Pancreas (tissue), 10 donors: ENCODE measurements at regions not wholly inside any gene's neighbourhood (a gene's known extent, or its start where the extent isn't known, plus 50 kb on each side); places are given as distances from the start of the nearest gene placed in this dataset.
"Not testable (repeated sequence)": the region's sequence is repeated elsewhere in the genome, so short reads cannot be mapped to it uniquely, and the experiment has no call there.

ENCODE experiments used
- ATAC-seq, 4 donors: fragments of 200-7000 bp; cut with Tn5 transposase; one replicate each; pipeline versions ENCODE4 v1.8.0 to v1.9.1; 2020; ENCODE audit warnings: mild to moderate bottlenecking in 4 of 4, moderate library complexity in 4 of 4
- DNase-seq, 6 donors: peaks; one replicate each; pipeline ENCODE4 v3.0.0-alpha.2; 2020
- FAIRE-seq: peaks from 2 replicates; lab custom pipeline; 2012; peaks lifted over from hg19 to GRCh38; lab: Jason Lieb, UNC
- H3K27ac ChIP-seq, 4 donors: fragments of 200-600 bp; sonication (generic); 1 replicate in 3 of 4; 2 replicates in 1 of 4; pipeline versions ENCODE4 v1.5.0 to v1.8.0; 2020
- H3K27me3 ChIP-seq, 4 donors: fragments of 200-600 bp; one replicate each; pipeline ENCODE4 v1.8.0; 2021
- H3K36me3 ChIP-seq, 3 donors: fragments of 200-600 bp; sonication (generic) in 1 of 3; one replicate each; pipeline versions ENCODE4 v1.5.0 to v1.8.0; 2020 to 2021
- H3K4me1 ChIP-seq, 3 donors: fragments of 200-600 bp; one replicate each; pipeline ENCODE4 v1.8.0; 2021
- H3K4me3 ChIP-seq, 4 donors: fragments of 200-600 bp; sonication (generic) in 2 of 4; one replicate each; pipeline versions ENCODE4 v1.5.0 to v1.8.0; 2020 to 2021
- H3K9me3 ChIP-seq, 4 donors: fragments of 200-600 bp; one replicate each; pipeline ENCODE4 v1.8.0; 2021
- CTCF ChIP-seq, 4 donors: fragments of 200-600 bp; sonication (generic) in 3 of 4; IDR thresholded peaks; one replicate each; pipeline versions ENCODE4 v1.5.0 to v1.8.0; 2021; ENCODE audit warnings: antibody characterized with exemption in 4 of 4
- WGBS, 2 donors: extraction: QIAGEN DNeasy Blood & Tissue Kit; methylation state at CpG; one replicate each; pipeline ENCODE4 v1.1.7; 2013; 5-methylcytosine and 5-hydroxymethylcytosine counted together
- intact Hi-C, 3 donors: fragments of 100-400 bp; cut with DNase I; formaldehyde crosslinking; loops; one replicate each; pipeline versions ENCODE4 v1.11.1 to v1.14.2; 2022
- donor health status: healthy with polysubstance abuse.
- donor health status: DM: no; HTN: no; CAD: no; lungs with moderate emphysema.
- donor health status: DM: no; HTN: no; CAD: no.
- donor health status: control.
- donor health status: control.
- donor health status: Bipolar disorder and iron deficiency.
- donor health status: DM: yes; HTN: yes; CAD: no.
- donor health status: DM: no; HTN: no; CAD: no.
- donor health status: DM: no; HTN: no; CAD: no.
- donor health status: DM: yes; HTN: yes; CAD: no.

- WGBS, 2 donors: 67 to 72% methylated on average over 7 of the region's 7 CpGs
- H3K27me3 ChIP-seq: no peaks in the 10 kb centered on the region
- no peak for DNase-seq
Observed at GRCh38 chr10:3568392-3568791, 216.6 kb downstream of the KLF6 start.

GRCh38 chr10:3567291-3567963 is 217.6 kb downstream of the KLF6 start:
- Histone ChIP-seq H3K27ac (no peak overlapping the region), H3K27me3 (no peaks in the 10 kb centered on the region), H3K4me1 (no peaks in the 10 kb centered on the region), H3K36me3 (no peaks in the 10 kb centered on the region), H3K4me3 (no peak overlapping the region), H3K9me3 (no peaks in the 10 kb centered on the region)
- no peak for TF ChIP-seq CTCF (IDR thresholded peaks at IDR 0.05)
- intact Hi-C loops: no loop called here
- FAIRE-seq: no peak
- DNase-seq: no peak
- 54 to 61% methylated on average over 9 of the region's 9 CpGs for WGBS, 2 donors
- no peak for ATAC-seq

More at GRCh38 chr10:3568392-3568791, 216.6 kb downstream of the KLF6 start:
- no peaks in the 10 kb centered on the region for H3K9me3 ChIP-seq
- FAIRE-seq (no peak), ATAC-seq (no peak)
- H3K36me3 ChIP-seq: no peaks in the 10 kb centered on the region
- TF ChIP-seq CTCF (IDR thresholded peaks at IDR 0.05): no peak
- H3K4me1 ChIP-seq: no peaks in the 10 kb centered on the region
- no peak overlapping the region for H3K27ac ChIP-seq
- intact Hi-C loops: no loop called here
- H3K4me3 ChIP-seq: no peak overlapping the region

- H3K36me3 ChIP-seq: no peaks in the 10 kb centered on the region
- intact Hi-C loops: no loop called here
- no peak for FAIRE-seq
- H3K27me3 ChIP-seq: no peaks in the 10 kb centered on the region
- 80% methylated on average over 1 of the region's 1 CpG for WGBS, 2 donors
- ATAC-seq: no peak
- no peak overlapping the region for H3K4me3 ChIP-seq
- no peak for DNase-seq
- H3K27ac ChIP-seq: no peak overlapping the region
- H3K9me3 ChIP-seq: no peaks in the 10 kb centered on the region
- H3K4me1 ChIP-seq: no peaks in the 10 kb centered on the region
- TF ChIP-seq CTCF (IDR thresholded peaks at IDR 0.05): no peak
Observed at GRCh38 chr10:3566627-3567026, 218.4 kb downstream of the KLF6 start.

GRCh38 chr10:3564346-3565002 is 220.5 kb downstream of the KLF6 start:
- Histone ChIP-seq H3K36me3 (no peaks in the 10 kb centered on the region), H3K27ac (no peak overlapping the region), H3K9me3 (no peaks in the 10 kb centered on the region), H3K4me3 (no peak overlapping the region), H3K27me3 (no peaks in the 10 kb centered on the region), H3K4me1 (no peaks in the 10 kb centered on the region)
- FAIRE-seq (no peak), ATAC-seq (no peak), DNase-seq (no peak)
- intact Hi-C loops: no loop called here
- WGBS, 2 donors: 74 to 81% methylated on average over 7 of the region's 7 CpGs
- no peak for TF ChIP-seq CTCF (IDR thresholded peaks at IDR 0.05)

GRCh38 chr10:3563298-3563697 is 221.7 kb downstream of the KLF6 start:
- Histone ChIP-seq H3K4me1 (no peaks in the 10 kb centered on the region), H3K9me3 (no peaks in the 10 kb centered on the region), H3K27me3 (no peaks in the 10 kb centered on the region), H3K4me3 (no peak overlapping the region), H3K27ac (no peak overlapping the region), H3K36me3 (no peaks in the 10 kb centered on the region)
- TF ChIP-seq CTCF (IDR thresholded peaks at IDR 0.05): no peak
- ATAC-seq: no peak
- DNase-seq: no peak
- WGBS, 2 donors: 73 to 86% methylated on average over 3 of the region's 3 CpGs
- intact Hi-C loops: no loop called here
- FAIRE-seq: no peak

GRCh38 chr10:3560628-3561027 is 224.4 kb downstream of the KLF6 start:
- H3K27me3 ChIP-seq, FAIRE-seq, H3K36me3 ChIP-seq, H3K9me3 ChIP-seq, DNase-seq, ATAC-seq, H3K27ac ChIP-seq, intact Hi-C loops, H3K4me3 ChIP-seq, H3K4me1 ChIP-seq: not testable (repeated sequence)
- WGBS, 2 donors: 74 to 94% methylated on average over 2 of the region's 3 CpGs
